HEK293T (cell line): ENCODE measurements at regions not wholly inside any gene's neighbourhood (a gene's known extent, or its start where the extent isn't known, plus 50 kb on each side); places are given as distances from the start of the nearest gene placed in this dataset.

ENCODE experiments used
- BHLHE40 ChIP-seq: fragments of 450-650 bp; IDR thresholded peaks from 2 replicates; pipeline ENCODE4 v1.6.1; 2016; ENCODE audit warnings: mild to moderate bottlenecking, moderate library complexity, borderline replicate concordance
- FOXK2 ChIP-seq: fragments of 450-650 bp; IDR thresholded peaks from 2 replicates; pipeline ENCODE4 v1.6.1; 2016; ENCODE audit warnings: mild to moderate bottlenecking
- FOXM1 ChIP-seq: fragments of 450-650 bp; IDR thresholded peaks from 2 replicates; pipeline ENCODE4 v1.6.1; 2017; ENCODE audit warnings: mild to moderate bottlenecking, borderline replicate concordance
- LEF1 ChIP-seq: fragments of 450-650 bp; IDR thresholded peaks from 2 replicates; pipeline ENCODE4 v1.6.1; 2017; ENCODE audit warnings: mild to moderate bottlenecking, borderline replicate concordance
- NFRKB ChIP-seq: fragments of 450-650 bp; IDR thresholded peaks from 2 replicates; pipeline ENCODE4 v1.6.1; 2016; ENCODE audit warnings: mild to moderate bottlenecking, moderate library complexity
- PKNOX1 ChIP-seq: fragments of 450-650 bp; IDR thresholded peaks from 2 replicates; pipeline ENCODE4 v1.6.1; 2016
- SP1 ChIP-seq: fragments of 450-650 bp; IDR thresholded peaks from 2 replicates; pipeline ENCODE4 v1.6.1; 2017
- SUZ12 ChIP-seq: fragments of 450-650 bp; IDR thresholded peaks from 2 replicates; pipeline ENCODE4 v1.6.1; 2016; ENCODE audit warnings: mild to moderate bottlenecking
- TARDBP ChIP-seq: fragments of 450-650 bp; IDR thresholded peaks from 2 replicates; pipeline ENCODE4 v1.6.1; 2016

GRCh38 chr21:32203877-32204480 lies 74.9 kb downstream of the MIS18A start:
- no peak for TF ChIP-seq SP1
- no peak for TF ChIP-seq PKNOX1
- TF ChIP-seq FOXK2 = no peak
- no peak for TF ChIP-seq NFRKB
- no peak for TF ChIP-seq BHLHE40
- no peak for TF ChIP-seq TARDBP
- no peak for TF ChIP-seq FOXM1
- no peak for TF ChIP-seq LEF1
- no peak for TF ChIP-seq SUZ12
